Activated T-cell treated with anti-CD3 and anti-CD28 coated beads, Interleukin-2, amount 50 U/mL, for 4 hours (primary cell): ENCODE measurements at regions not wholly inside any gene's neighbourhood (a gene's known extent, or its start where the extent isn't known, plus 50 kb on each side); places are given as distances from the start of the nearest gene placed in this dataset.
"Not testable (repeated sequence)": the region's sequence is repeated elsewhere in the genome, so short reads cannot be mapped to it uniquely, and the experiment has no call there.

Experiments
- ATAC-seq, 2 donors: fragments of 200-7000 bp; cut with Tn5 transposase; one replicate each; pipeline ENCODE4 v1.10.0; 2021
- DNase-seq: peaks from one replicate; pipeline ENCODE4 v3.0.0-alpha.2; 2020
- H3K27me3 Mint-ChIP-seq: one replicate; pipeline ENCODE4 v1.8.0; 2021; ENCODE audit warnings: low read depth, mixed read lengths
- H3K36me3 Mint-ChIP-seq: one replicate; pipeline ENCODE4 v1.8.0; 2022; ENCODE audit warnings: mixed read lengths; ENCODE audit not compliant: insufficient read depth
- H3K4me1 Mint-ChIP-seq: one replicate; pipeline ENCODE4 v1.8.0; 2021; ENCODE audit warnings: low read depth, mixed read lengths
- H3K4me3 Mint-ChIP-seq: one replicate; pipeline ENCODE4 v1.8.0; 2021; ENCODE audit warnings: mild to moderate bottlenecking, moderate library complexity, mixed read lengths
- H3K9me3 Mint-ChIP-seq: one replicate; pipeline ENCODE4 v1.8.0; 2021; ENCODE audit warnings: mixed read lengths

- H3K4me1 Mint-ChIP-seq, DNase-seq, H3K27me3 Mint-ChIP-seq, H3K9me3 Mint-ChIP-seq, H3K4me3 Mint-ChIP-seq, ATAC-seq, H3K36me3 Mint-ChIP-seq: not testable (repeated sequence)
Observed at GRCh38 chr2:87595017-87595416, 152.9 kb upstream of the PLGLB2 start.

- H3K27me3 Mint-ChIP-seq, DNase-seq, H3K4me1 Mint-ChIP-seq, H3K36me3 Mint-ChIP-seq, ATAC-seq, H3K9me3 Mint-ChIP-seq, H3K4me3 Mint-ChIP-seq: not testable (repeated sequence)
Observed at GRCh38 chr2:87600961-87601360, 146.9 kb upstream of the PLGLB2 start.

- H3K9me3 Mint-ChIP-seq, H3K27me3 Mint-ChIP-seq, H3K4me3 Mint-ChIP-seq, H3K4me1 Mint-ChIP-seq, ATAC-seq, H3K36me3 Mint-ChIP-seq, DNase-seq: not testable (repeated sequence)
Observed at GRCh38 chr2:87602118-87602517, 145.8 kb upstream of the PLGLB2 start.

GRCh38 chr2:87602728-87603127 lies 145.2 kb upstream of the PLGLB2 start:
- H3K36me3 Mint-ChIP-seq, H3K4me3 Mint-ChIP-seq, H3K9me3 Mint-ChIP-seq, DNase-seq, H3K27me3 Mint-ChIP-seq, ATAC-seq, H3K4me1 Mint-ChIP-seq: not testable (repeated sequence)

GRCh38 chr2:87603418-87604278 lies 144.2 kb upstream of the PLGLB2 start:
- not testable (repeated sequence) for H3K9me3 Mint-ChIP-seq, H3K4me3 Mint-ChIP-seq, DNase-seq, H3K4me1 Mint-ChIP-seq, H3K27me3 Mint-ChIP-seq, H3K36me3 Mint-ChIP-seq
- ATAC-seq: peak in 1 of 2 donors; percentile 38

- not testable (repeated sequence) for H3K4me1 Mint-ChIP-seq, H3K9me3 Mint-ChIP-seq, ATAC-seq, H3K27me3 Mint-ChIP-seq, H3K36me3 Mint-ChIP-seq, H3K4me3 Mint-ChIP-seq, DNase-seq
Observed at GRCh38 chr2:87604279-87604818, 143.5 kb upstream of the PLGLB2 start.

- H3K27me3 Mint-ChIP-seq, H3K4me1 Mint-ChIP-seq, H3K4me3 Mint-ChIP-seq, H3K36me3 Mint-ChIP-seq, DNase-seq, H3K9me3 Mint-ChIP-seq, ATAC-seq: not testable (repeated sequence)
Observed at GRCh38 chr2:87604980-87605379, 142.9 kb upstream of the PLGLB2 start.

- not testable (repeated sequence) for DNase-seq, H3K4me1 Mint-ChIP-seq, H3K4me3 Mint-ChIP-seq, H3K27me3 Mint-ChIP-seq, H3K9me3 Mint-ChIP-seq, H3K36me3 Mint-ChIP-seq
- peak in 1 of 2 donors; percentile 64 for ATAC-seq
Observed at GRCh38 chr2:87608377-87609166, 139.3 kb upstream of the PLGLB2 start.

- H3K36me3 Mint-ChIP-seq, H3K9me3 Mint-ChIP-seq, DNase-seq, H3K27me3 Mint-ChIP-seq, H3K4me1 Mint-ChIP-seq, ATAC-seq, H3K4me3 Mint-ChIP-seq: not testable (repeated sequence)
Observed at GRCh38 chr2:87610974-87611373, 136.9 kb upstream of the PLGLB2 start.

GRCh38 chr2:87611416-87611815 lies 136.5 kb upstream of the PLGLB2 start:
- not testable (repeated sequence) for DNase-seq, H3K4me3 Mint-ChIP-seq, H3K9me3 Mint-ChIP-seq, H3K4me1 Mint-ChIP-seq, ATAC-seq, H3K27me3 Mint-ChIP-seq, H3K36me3 Mint-ChIP-seq

GRCh38 chr2:87611956-87612355 lies 135.9 kb upstream of the PLGLB2 start:
- H3K4me1 Mint-ChIP-seq, H3K27me3 Mint-ChIP-seq, H3K36me3 Mint-ChIP-seq, H3K4me3 Mint-ChIP-seq, ATAC-seq, H3K9me3 Mint-ChIP-seq, DNase-seq: not testable (repeated sequence)

GRCh38 chr2:87614829-87615434 lies 133.0 kb upstream of the PLGLB2 start:
- H3K9me3 Mint-ChIP-seq, H3K4me3 Mint-ChIP-seq, H3K36me3 Mint-ChIP-seq, H3K4me1 Mint-ChIP-seq, ATAC-seq, H3K27me3 Mint-ChIP-seq, DNase-seq: not testable (repeated sequence)

- H3K36me3 Mint-ChIP-seq, H3K27me3 Mint-ChIP-seq, H3K4me3 Mint-ChIP-seq, DNase-seq, H3K4me1 Mint-ChIP-seq, H3K9me3 Mint-ChIP-seq, ATAC-seq: not testable (repeated sequence)
Observed at GRCh38 chr2:87619121-87619520, 128.8 kb upstream of the PLGLB2 start.

GRCh38 chr2:87621139-87621538 lies 126.7 kb upstream of the PLGLB2 start:
- DNase-seq, H3K4me1 Mint-ChIP-seq, H3K27me3 Mint-ChIP-seq, H3K36me3 Mint-ChIP-seq, ATAC-seq, H3K9me3 Mint-ChIP-seq, H3K4me3 Mint-ChIP-seq: not testable (repeated sequence)
